ENCODE measurements at regions not wholly inside any gene's neighbourhood (a gene's known extent, or its start where the extent isn't known, plus 50 kb on each side); places are given as distances from the start of the nearest gene placed in this dataset.
"Not testable (repeated sequence)": the region's sequence is repeated elsewhere in the genome, so short reads cannot be mapped to it uniquely, and the experiment has no call there.

DNA sequence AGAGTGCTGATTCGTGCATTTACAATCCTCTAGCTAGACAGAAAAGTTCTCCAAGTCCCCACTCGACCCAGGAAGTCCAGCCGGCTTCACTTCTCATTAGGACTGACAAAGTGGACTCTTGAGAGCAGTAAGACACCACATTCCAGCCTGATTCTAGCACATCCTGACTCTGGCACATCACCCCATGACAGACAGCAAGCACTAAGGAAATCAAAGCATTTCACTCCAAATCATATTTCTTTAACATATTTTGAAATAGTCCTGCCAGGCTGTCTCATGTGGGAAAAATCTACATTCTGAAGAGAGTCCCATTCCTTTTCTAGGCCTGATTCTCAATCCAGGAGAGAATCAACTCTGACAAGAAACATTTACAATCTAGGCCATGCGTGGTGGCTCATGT lies 478.5 kb upstream of the AMELY start:
- Mint-ChIP-seq H3K27me3 (ENCODE audit: insufficient read depth) (no peaks in the 10 kb centered on the region), H3K4me1 (no peaks in the 10 kb centered on the region), H3K36me3 (ENCODE audit: low read depth) (no peaks in the 10 kb centered on the region), H3K27ac (no peak overlapping the region), H3K9me3 (no peaks in the 10 kb centered on the region), H3K4me3 (no peak overlapping the region)
- no peak overlapping the region for H3K27ac ChIP-seq (ENCODE audit: low read depth, low read length)
- peaks cover 7% of the 10 kb centered on the region for H3K36me3 ChIP-seq (ENCODE audit: control insufficient read depth, insufficient read depth, low read length)
- WGBS, 2 experiments (ENCODE audit: insufficient coverage in 1 of 2, insufficient read length in 1 of 2), result 92 to 100% methylated on average over 1 to 4 of the region's 4 CpGs
- TF ChIP-seq, protein P1, sequence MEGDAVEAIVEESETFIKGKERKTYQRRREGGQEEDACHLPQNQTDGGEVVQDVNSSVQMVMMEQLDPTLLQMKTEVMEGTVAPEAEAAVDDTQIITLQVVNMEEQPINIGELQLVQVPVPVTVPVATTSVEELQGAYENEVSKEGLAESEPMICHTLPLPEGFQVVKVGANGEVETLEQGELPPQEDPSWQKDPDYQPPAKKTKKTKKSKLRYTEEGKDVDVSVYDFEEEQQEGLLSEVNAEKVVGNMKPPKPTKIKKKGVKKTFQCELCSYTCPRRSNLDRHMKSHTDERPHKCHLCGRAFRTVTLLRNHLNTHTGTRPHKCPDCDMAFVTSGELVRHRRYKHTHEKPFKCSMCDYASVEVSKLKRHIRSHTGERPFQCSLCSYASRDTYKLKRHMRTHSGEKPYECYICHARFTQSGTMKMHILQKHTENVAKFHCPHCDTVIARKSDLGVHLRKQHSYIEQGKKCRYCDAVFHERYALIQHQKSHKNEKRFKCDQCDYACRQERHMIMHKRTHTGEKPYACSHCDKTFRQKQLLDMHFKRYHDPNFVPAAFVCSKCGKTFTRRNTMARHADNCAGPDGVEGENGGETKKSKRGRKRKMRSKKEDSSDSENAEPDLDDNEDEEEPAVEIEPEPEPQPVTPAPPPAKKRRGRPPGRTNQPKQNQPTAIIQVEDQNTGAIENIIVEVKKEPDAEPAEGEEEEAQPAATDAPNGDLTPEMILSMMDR (conservative IDR thresholded peaks at IDR 0.05), result no peak
- no peak overlapping the region for H3K4me3 ChIP-seq (ENCODE audit: low read length)
- H3K9ac ChIP-seq (ENCODE audit: extremely low read depth, low read length, poor library complexity, severe bottlenecking), result no peak overlapping the region
- no peaks in the 10 kb centered on the region for H3K27me3 ChIP-seq (ENCODE audit: control insufficient read depth, insufficient read depth, low read length, poor library complexity, severe bottlenecking)
- DNase-seq, result no peak
- H3K4me1 ChIP-seq (ENCODE audit: control insufficient read depth, insufficient read depth, low read length), result no peaks in the 10 kb centered on the region
- peaks cover 62% of the 10 kb centered on the region for H3K9me3 ChIP-seq (ENCODE audit: control insufficient read depth, low read length)

DNA sequence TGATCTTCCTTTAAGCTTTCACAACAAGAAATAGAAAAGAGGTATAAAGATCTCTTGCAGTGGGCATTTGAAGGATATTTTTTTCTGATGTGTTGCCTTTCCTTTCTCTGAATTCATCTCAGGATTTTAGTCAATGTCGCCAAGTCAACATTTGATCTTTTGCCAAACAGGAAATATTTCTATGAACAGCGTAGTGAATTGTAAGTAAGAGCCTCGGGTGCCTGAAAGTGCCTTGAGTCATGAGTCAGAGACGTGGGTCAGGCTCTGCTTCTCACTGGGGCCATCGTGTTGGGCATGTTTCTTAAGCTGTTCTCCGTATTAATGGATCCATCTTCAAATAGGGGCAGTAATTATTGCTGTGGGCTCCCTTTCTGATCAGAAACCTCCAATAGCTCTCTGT lies 471.4 kb upstream of the AMELY start:
- H3K36me3 ChIP-seq (ENCODE audit: control insufficient read depth, insufficient read depth, low read length), result peaks cover 6% of the 10 kb centered on the region
- no peak overlapping the region for H3K4me3 ChIP-seq (ENCODE audit: low read length)
- WGBS, 2 experiments (ENCODE audit: insufficient coverage in 1 of 2, insufficient read length in 1 of 2), result 80 to 94% methylated on average over 3 to 6 of the region's 6 CpGs
- H3K27ac ChIP-seq (ENCODE audit: low read depth, low read length), result no peak overlapping the region
- no peak for DNase-seq
- Mint-ChIP-seq H3K36me3 (ENCODE audit: low read depth) (no peaks in the 10 kb centered on the region), H3K27ac (no peak overlapping the region), H3K4me1 (no peaks in the 10 kb centered on the region), H3K4me3 (no peak overlapping the region), H3K9me3 (no peaks in the 10 kb centered on the region), H3K27me3 (ENCODE audit: insufficient read depth) (no peaks in the 10 kb centered on the region)
- H3K9ac ChIP-seq (ENCODE audit: extremely low read depth, low read length, poor library complexity, severe bottlenecking), result no peak overlapping the region
- H3K9me3 ChIP-seq (ENCODE audit: control insufficient read depth, low read length), result peaks cover 6% of the 10 kb centered on the region
- no peaks in the 10 kb centered on the region for H3K4me1 ChIP-seq (ENCODE audit: control insufficient read depth, insufficient read depth, low read length)
- TF ChIP-seq, protein P1 (conservative IDR thresholded peaks at IDR 0.05), result no peak
- H3K27me3 ChIP-seq (ENCODE audit: control insufficient read depth, insufficient read depth, low read length, poor library complexity, severe bottlenecking), result no peaks in the 10 kb centered on the region

DNA sequence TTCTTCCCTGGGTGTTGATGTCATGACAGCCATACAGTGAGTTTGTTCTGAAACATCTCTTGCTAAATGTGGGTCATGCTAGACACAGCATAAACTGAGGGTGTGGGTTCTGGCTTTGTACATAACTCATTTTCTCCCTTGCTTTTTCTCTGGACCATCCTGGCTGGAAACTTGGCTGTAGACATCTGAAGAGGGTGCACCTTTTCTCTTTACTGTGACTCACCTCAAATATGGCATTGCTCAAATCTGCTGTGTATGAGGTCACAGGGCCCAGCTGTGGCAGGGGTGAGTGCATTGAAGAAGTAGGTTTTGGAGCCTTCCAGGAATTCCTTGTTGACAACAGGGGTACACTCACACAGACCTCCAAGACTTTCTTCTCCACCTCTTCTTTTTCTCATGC lies 465.5 kb upstream of the AMELY start:
- Mint-ChIP-seq H3K4me3 (no peak overlapping the region), H3K27ac (no peak overlapping the region), H3K9me3 (no peaks in the 10 kb centered on the region), H3K4me1 (no peaks in the 10 kb centered on the region), H3K27me3 (ENCODE audit: insufficient read depth) (no peaks in the 10 kb centered on the region), H3K36me3 (ENCODE audit: low read depth) (no peaks in the 10 kb centered on the region)
- Histone ChIP-seq H3K27me3 (ENCODE audit: control insufficient read depth, insufficient read depth, low read length, poor library complexity, severe bottlenecking) (no peaks in the 10 kb centered on the region), H3K27ac (ENCODE audit: low read depth, low read length) (no peak overlapping the region), H3K9ac (ENCODE audit: extremely low read depth, low read length, poor library complexity, severe bottlenecking) (no peak overlapping the region), H3K4me3 (ENCODE audit: low read length) (no peak overlapping the region), H3K4me1 (ENCODE audit: control insufficient read depth, insufficient read depth, low read length) (no peaks in the 10 kb centered on the region), H3K36me3 (ENCODE audit: control insufficient read depth, insufficient read depth, low read length) (peaks cover 32% of the 10 kb centered on the region), H3K9me3 (ENCODE audit: control insufficient read depth, low read length) (no peaks in the 10 kb centered on the region)
- no peak for DNase-seq
- TF ChIP-seq, protein P1 (conservative IDR thresholded peaks at IDR 0.05), result no peak

DNA sequence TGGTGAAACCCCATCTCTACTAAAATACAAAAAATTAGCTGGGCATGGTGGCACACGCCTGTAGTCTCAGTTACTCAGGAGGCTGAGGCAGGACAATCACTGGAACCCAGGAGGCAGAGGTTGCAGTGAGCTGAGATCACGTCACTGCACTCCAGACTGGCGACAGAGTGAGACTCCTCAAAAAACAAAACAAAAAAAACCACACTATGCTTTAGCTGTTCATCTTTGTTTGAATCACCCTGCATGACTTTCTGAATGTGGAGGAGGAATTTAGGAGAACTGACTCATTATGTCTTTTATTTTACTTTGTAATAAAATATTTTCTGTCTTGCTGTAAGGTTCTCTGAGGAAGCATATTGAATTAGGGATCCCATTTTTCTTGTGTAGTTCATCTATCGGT lies 462.9 kb upstream of the AMELY start:
- 89 to 91% methylated on average over 1 to 3 of the region's 4 CpGs for WGBS, 2 experiments (ENCODE audit: insufficient coverage in 1 of 2, insufficient read length in 1 of 2)
- not testable (repeated sequence) for H3K27ac Mint-ChIP-seq

DNA sequence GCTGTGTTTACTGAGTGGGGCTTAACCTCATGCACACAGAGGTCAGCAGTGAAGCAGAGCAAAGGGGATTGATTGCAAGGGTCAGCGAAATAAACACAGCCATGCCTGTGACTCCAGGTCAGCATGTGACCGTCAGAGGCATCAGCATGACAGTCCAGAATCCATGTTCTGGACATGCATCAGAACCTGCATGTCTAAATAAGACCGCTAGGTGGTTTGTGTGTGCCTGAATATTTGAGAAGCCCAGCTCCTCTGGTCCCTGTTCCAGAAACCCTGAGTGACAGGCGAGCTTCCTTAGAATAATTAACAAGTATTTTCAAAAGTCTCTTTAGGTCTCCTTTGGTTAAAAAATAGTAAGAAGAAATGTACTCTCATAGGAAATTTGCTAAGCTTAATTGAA lies 460.4 kb upstream of the AMELY start:
- H3K27me3 Mint-ChIP-seq (ENCODE audit: insufficient read depth); H3K9me3 ChIP-seq (ENCODE audit: control insufficient read depth, low read length); H3K4me3 Mint-ChIP-seq; H3K27ac Mint-ChIP-seq; H3K4me1 Mint-ChIP-seq; H3K4me1 ChIP-seq (ENCODE audit: control insufficient read depth, insufficient read depth, low read length); H3K36me3 Mint-ChIP-seq (ENCODE audit: low read depth); H3K9me3 Mint-ChIP-seq; H3K27ac ChIP-seq (ENCODE audit: low read depth, low read length); H3K27me3 ChIP-seq (ENCODE audit: control insufficient read depth, insufficient read depth, low read length, poor library complexity, severe bottlenecking); H3K9ac ChIP-seq (ENCODE audit: extremely low read depth, low read length, poor library complexity, severe bottlenecking); DNase-seq; H3K4me3 ChIP-seq (ENCODE audit: low read length): not testable (repeated sequence)
- 80% methylated on average over 1 of the region's 4 CpGs; no CpG with 5 or more reads in 1 of the 2 experiments for WGBS, 2 experiments (ENCODE audit: insufficient coverage in 1 of 2, insufficient read length in 1 of 2)
- H3K36me3 ChIP-seq (ENCODE audit: control insufficient read depth, insufficient read depth, low read length), result peaks cover 21% of the 10 kb centered on the region

More for the DNA sequence above, 462.9 kb upstream of the AMELY start:
- not testable (repeated sequence) for H3K9me3 Mint-ChIP-seq; H3K4me3 ChIP-seq (ENCODE audit: low read length); DNase-seq; H3K9me3 ChIP-seq (ENCODE audit: control insufficient read depth, low read length); H3K9ac ChIP-seq (ENCODE audit: extremely low read depth, low read length, poor library complexity, severe bottlenecking); H3K4me1 ChIP-seq (ENCODE audit: control insufficient read depth, insufficient read depth, low read length); H3K27me3 Mint-ChIP-seq (ENCODE audit: insufficient read depth); H3K27ac ChIP-seq (ENCODE audit: low read depth, low read length); H3K27me3 ChIP-seq (ENCODE audit: control insufficient read depth, insufficient read depth, low read length, poor library complexity, severe bottlenecking); H3K4me1 Mint-ChIP-seq; H3K4me3 Mint-ChIP-seq; H3K36me3 Mint-ChIP-seq (ENCODE audit: low read depth)
- peaks cover 27% of the 10 kb centered on the region for H3K36me3 ChIP-seq (ENCODE audit: control insufficient read depth, insufficient read depth, low read length)
